Fibroblast of lung (primary cell): ENCODE measurements at regions not wholly inside any gene's neighbourhood (a gene's known extent, or its start where the extent isn't known, plus 50 kb on each side); places are given as distances from the start of the nearest gene placed in this dataset.

ENCODE experiments used
- DNase-seq, 2 donors: peaks; one replicate each; pipeline versions ENCODE4 v3.0.0 to v3.0.0-alpha.2; 2010; ENCODE audit warnings: low read depth in 2 of 2
- H2AFZ ChIP-seq: 2 replicates; pipeline ENCODE4 v1.5.1; 2012; ENCODE audit warnings: low read length, control low read depth, inconsistent platforms
- H3K27ac ChIP-seq: 2 replicates; pipeline ENCODE4 v1.5.1; 2011; ENCODE audit warnings: low read length, control low read depth; ENCODE audit not compliant: insufficient read depth
- H3K27me3 ChIP-seq: 2 replicates; pipeline ENCODE4 v1.5.1; 2011; ENCODE audit warnings: mild to moderate bottlenecking, low read length; ENCODE audit not compliant: control insufficient read depth, insufficient read depth
- H3K36me3 ChIP-seq: 2 replicates; pipeline ENCODE4 v1.5.1; 2011; ENCODE audit warnings: low read length; ENCODE audit not compliant: control insufficient read depth, insufficient read depth
- H3K4me1 ChIP-seq: 2 replicates; pipeline ENCODE4 v1.5.1; 2011; ENCODE audit warnings: low read length; ENCODE audit not compliant: control insufficient read depth, insufficient read depth; ENCODE audit errors: extremely low read depth
- H3K4me2 ChIP-seq: 2 replicates; pipeline ENCODE4 v1.5.1; 2011; ENCODE audit warnings: low read length, control low read depth; ENCODE audit not compliant: insufficient read depth; ENCODE audit errors: extremely low read depth
- H3K4me3 ChIP-seq, 4 experiments: fragments of 200-600 bp in 1 of 4; sonication (generic) in 1 of 4; replicated peaks in 1 of 4; 2 replicates each; pipeline ENCODE4 v1.5.1; 2011 to 2016; ENCODE audit warnings: low read length in 4 of 4, low read depth in 3 of 4, mild to moderate bottlenecking in 3 of 4, control low read depth in 2 of 4, inconsistent platforms in 1 of 4, mixed read lengths in 1 of 4; ENCODE audit not compliant: insufficient read depth in 1 of 4; ENCODE audit errors: control extremely low read depth in 1 of 4
- H3K79me2 ChIP-seq: 2 replicates; pipeline ENCODE4 v1.5.1; 2012; ENCODE audit warnings: mild to moderate bottlenecking, low read length, inconsistent platforms; ENCODE audit not compliant: control insufficient read depth, insufficient read depth
- H3K9ac ChIP-seq: 2 replicates; pipeline ENCODE4 v1.5.1; 2011; ENCODE audit warnings: mild to moderate bottlenecking, low read length, control low read depth; ENCODE audit not compliant: insufficient read depth
- H3K9me3 ChIP-seq: 2 replicates; pipeline ENCODE4 v1.5.1; 2012; ENCODE audit warnings: low read depth, low read length; ENCODE audit not compliant: control insufficient read depth, insufficient read depth
- H4K20me1 ChIP-seq: 2 replicates; pipeline ENCODE4 v1.5.1; 2011; ENCODE audit warnings: low read length; ENCODE audit not compliant: control insufficient read depth, insufficient read depth; ENCODE audit errors: extremely low read depth
- CTCF ChIP-seq, 2 donors: IDR thresholded peaks in 1 of 2; conservative IDR thresholded peaks in 1 of 2; 1 replicate in 1 of 2; 2 replicates in 1 of 2; pipeline ENCODE4 v1.5.1; 2011 to 2012; ENCODE audit warnings: low read length in 2 of 2, control low read depth in 1 of 2, inconsistent platforms in 1 of 2, low read depth in 1 of 2, mild to moderate bottlenecking in 1 of 2
- EZH2 ChIP-seq: IDR thresholded peaks from 2 replicates; pipeline ENCODE4 v1.5.1; 2012; ENCODE audit warnings: low read length, control low read depth, mild to moderate bottlenecking; ENCODE audit errors: missing control alignments

- no peaks in the 10 kb centered on the region for H3K9me3 ChIP-seq
- no peak overlapping the region for H2AFZ ChIP-seq
- H3K36me3 ChIP-seq: no peaks in the 10 kb centered on the region
- no peak overlapping the region for H3K4me2 ChIP-seq
- no peaks in the 10 kb centered on the region for H3K27me3 ChIP-seq
- no peak overlapping the region for H3K9ac ChIP-seq
- H3K4me3 ChIP-seq: no peak overlapping the region
- no peaks in the 10 kb centered on the region for H4K20me1 ChIP-seq
- no peaks in the 10 kb centered on the region for H3K79me2 ChIP-seq
- DNase-seq: peak in 1 of 2 donors; percentile 1
- no peaks in the 10 kb centered on the region for H3K4me1 ChIP-seq
- TF ChIP-seq EZH2 (no peak), CTCF (conservative IDR thresholded peaks at IDR 0.05 in 1 of 2, IDR thresholded peaks at IDR 0.05 in 1 of 2; ENCODE audit: low read depth in 1 of 2, low read length in 2 of 2) (peak in 1 of 2 donors; percentile 9)
- H3K27ac ChIP-seq: no peak overlapping the region
These were observed 222.6 kb downstream of the SPIN4 start for GRCh38 chrX:63128509-63128908.

DNA sequence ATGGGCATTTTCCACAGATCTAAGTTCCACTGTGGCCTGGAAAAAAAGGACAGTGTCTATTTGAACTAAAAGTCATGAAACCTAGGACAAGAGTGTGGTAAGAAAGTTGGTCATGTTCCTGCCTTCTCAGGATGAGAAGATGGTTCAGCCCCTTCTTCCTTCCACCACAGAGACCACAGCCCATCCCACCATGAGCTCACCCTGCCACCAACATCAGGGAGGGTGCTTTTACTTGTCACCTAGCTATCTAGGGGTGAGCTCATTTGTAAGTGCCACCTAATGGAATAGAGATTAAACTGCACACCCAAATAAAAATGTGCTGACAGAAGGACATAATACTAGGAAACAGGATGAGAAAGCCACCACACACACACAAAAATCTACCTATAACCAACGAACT lies 235.9 kb downstream of the SPIN4 start:
- Histone ChIP-seq H3K27ac (no peak overlapping the region), H3K79me2 (no peaks in the 10 kb centered on the region), H3K9me3 (no peaks in the 10 kb centered on the region), H3K9ac (no peak overlapping the region), H3K4me3 (no peak overlapping the region), H4K20me1 (no peaks in the 10 kb centered on the region), H3K36me3 (no peaks in the 10 kb centered on the region), H3K4me1 (no peaks in the 10 kb centered on the region), H2AFZ (no peak overlapping the region), H3K27me3 (no peaks in the 10 kb centered on the region), H3K4me2 (no peak overlapping the region)
- no peak for DNase-seq
- no peak for TF ChIP-seq EZH2
- no peak for TF ChIP-seq CTCF (conservative IDR thresholded peaks at IDR 0.05 in 1 of 2, IDR thresholded peaks at IDR 0.05 in 1 of 2; ENCODE audit: low read depth in 1 of 2, low read length in 2 of 2)

DNA sequence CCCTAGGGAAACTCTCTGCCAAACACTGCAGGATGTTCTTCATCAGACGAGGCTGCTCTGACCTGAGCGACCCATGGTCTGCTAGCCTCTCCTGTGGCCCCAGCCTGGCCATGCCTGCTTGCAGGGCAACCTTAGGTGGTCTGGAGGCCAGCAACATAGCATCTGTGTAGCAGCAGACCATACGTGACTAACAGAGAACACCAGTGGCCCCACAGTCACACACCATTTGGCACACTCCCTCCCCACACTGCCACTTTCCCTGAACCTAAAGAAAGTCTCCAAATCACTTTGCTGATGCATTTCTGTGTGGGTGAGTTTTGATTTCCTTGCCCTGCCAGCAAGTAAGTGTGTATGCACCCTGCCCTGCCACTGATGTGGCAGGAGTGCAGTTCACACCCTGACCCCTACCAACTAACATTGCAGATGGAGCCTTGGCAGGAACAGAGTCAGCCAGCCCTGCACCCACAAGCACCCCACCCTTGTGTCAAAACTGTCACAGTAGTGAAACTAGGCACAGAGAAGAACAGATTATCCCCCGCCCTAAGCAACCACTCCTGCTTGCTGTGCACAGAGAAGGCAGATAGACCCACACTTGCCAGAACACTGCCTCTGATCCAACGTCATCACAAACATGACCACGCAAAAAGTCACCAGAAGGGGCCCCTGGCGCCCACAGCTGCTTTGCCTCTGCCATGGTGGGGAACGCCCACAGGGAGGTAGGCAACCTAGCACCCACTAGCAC lies 249.1 kb downstream of the SPIN4 start:
- H3K9me3 ChIP-seq: no peaks in the 10 kb centered on the region
- H3K27ac ChIP-seq: no peak overlapping the region
- TF ChIP-seq CTCF (conservative IDR thresholded peaks at IDR 0.05 in 1 of 2, IDR thresholded peaks at IDR 0.05 in 1 of 2; ENCODE audit: low read depth in 1 of 2, low read length in 2 of 2) (no peak), EZH2 (no peak)
- H3K4me2 ChIP-seq: no peak overlapping the region
- no peak overlapping the region for H3K4me3 ChIP-seq
- DNase-seq: no peak
- H3K79me2 ChIP-seq: no peaks in the 10 kb centered on the region
- H3K4me1 ChIP-seq: no peaks in the 10 kb centered on the region
- no peaks in the 10 kb centered on the region for H4K20me1 ChIP-seq
- no peak overlapping the region for H2AFZ ChIP-seq
- H3K27me3 ChIP-seq: no peaks in the 10 kb centered on the region
- no peaks in the 10 kb centered on the region for H3K36me3 ChIP-seq
- no peak overlapping the region for H3K9ac ChIP-seq
